ENCODE measurements at regions not wholly inside any gene's neighbourhood (a gene's known extent, or its start where the extent isn't known, plus 50 kb on each side); places are given as distances from the start of the nearest gene placed in this dataset.

DNA sequence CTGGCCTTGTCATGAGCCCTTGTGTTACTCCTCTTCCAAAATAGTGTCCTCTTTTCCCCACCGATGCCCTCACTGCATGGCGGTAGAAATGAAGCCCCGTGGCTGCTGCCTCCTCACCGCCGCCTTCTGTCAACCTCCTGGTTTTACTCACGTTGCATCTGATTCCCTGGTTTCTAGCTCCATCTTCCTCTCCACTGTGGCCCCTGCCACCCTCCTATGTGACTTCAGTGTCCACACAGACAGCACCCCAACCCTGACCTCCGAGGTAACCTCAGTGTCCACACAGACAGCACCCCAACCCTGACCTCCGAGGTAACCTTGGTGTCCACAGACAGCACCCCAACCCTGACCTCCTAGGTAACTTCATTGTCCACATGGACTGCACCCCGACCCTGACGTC is 122.8 kb upstream of the THBS2 start:
- dilution Hi-C loops (cut with MboI; ENCODE audit: extremely low pct_ligation_motif_present, low sequenced_read_pairs) (no loop called here), intact Hi-C loops (cut with micrococcal nuclease) (no loop called here)
- FAIRE-seq, result no peak
- H3K9me1 ChIP-seq (replicated peaks; ENCODE audit: control insufficient read depth, extremely low read depth, insufficient read depth, low read length), result no peaks in the 10 kb centered on the region
- H4K20me1 ChIP-seq (replicated peaks; ENCODE audit: control insufficient read depth, extremely low read depth, insufficient read depth, low read length), result no peaks in the 10 kb centered on the region
- no TSS peak for BruUV-seq (replicated peaks)
- TF ChIP-seq MYC (IDR thresholded peaks at IDR 0.05; ENCODE audit: low read depth, low read length) (no peak), EZH2 (IDR thresholded peaks at IDR 0.05; ENCODE audit: borderline replicate concordance, low read depth, low read length, severe bottlenecking) (no peak), JUN (IDR thresholded peaks at IDR 0.05; ENCODE audit: borderline replicate concordance, insufficient read depth, insufficient read length, low read depth) (no peak), FOS (IDR thresholded peaks at IDR 0.05; ENCODE audit: borderline replicate concordance, insufficient read depth, low read length) (no peak), POLR2A (IDR thresholded peaks at IDR 0.05; ENCODE audit: low read depth, low read length) (no peak), GATA2 (IDR thresholded peaks at IDR 0.05; ENCODE audit: insufficient read depth, insufficient read length, low read depth, low read length) (no peak), POLR2AphosphoS5 (IDR thresholded peaks at IDR 0.05; ENCODE audit: insufficient read depth, low read depth, low read length) (no peak)
- TF ChIP-seq, protein P1, sequence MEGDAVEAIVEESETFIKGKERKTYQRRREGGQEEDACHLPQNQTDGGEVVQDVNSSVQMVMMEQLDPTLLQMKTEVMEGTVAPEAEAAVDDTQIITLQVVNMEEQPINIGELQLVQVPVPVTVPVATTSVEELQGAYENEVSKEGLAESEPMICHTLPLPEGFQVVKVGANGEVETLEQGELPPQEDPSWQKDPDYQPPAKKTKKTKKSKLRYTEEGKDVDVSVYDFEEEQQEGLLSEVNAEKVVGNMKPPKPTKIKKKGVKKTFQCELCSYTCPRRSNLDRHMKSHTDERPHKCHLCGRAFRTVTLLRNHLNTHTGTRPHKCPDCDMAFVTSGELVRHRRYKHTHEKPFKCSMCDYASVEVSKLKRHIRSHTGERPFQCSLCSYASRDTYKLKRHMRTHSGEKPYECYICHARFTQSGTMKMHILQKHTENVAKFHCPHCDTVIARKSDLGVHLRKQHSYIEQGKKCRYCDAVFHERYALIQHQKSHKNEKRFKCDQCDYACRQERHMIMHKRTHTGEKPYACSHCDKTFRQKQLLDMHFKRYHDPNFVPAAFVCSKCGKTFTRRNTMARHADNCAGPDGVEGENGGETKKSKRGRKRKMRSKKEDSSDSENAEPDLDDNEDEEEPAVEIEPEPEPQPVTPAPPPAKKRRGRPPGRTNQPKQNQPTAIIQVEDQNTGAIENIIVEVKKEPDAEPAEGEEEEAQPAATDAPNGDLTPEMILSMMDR (IDR thresholded peaks at IDR 0.05; ENCODE audit: extremely low read depth in 1 of 2, insufficient read depth in 1 of 2, low read depth in 1 of 2, low read length in 2 of 2), result no peak
- TF ChIP-seq, protein P2, sequence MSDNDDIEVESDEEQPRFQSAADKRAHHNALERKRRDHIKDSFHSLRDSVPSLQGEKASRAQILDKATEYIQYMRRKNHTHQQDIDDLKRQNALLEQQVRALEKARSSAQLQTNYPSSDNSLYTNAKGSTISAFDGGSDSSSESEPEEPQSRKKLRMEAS (IDR thresholded peaks at IDR 0.05; ENCODE audit: insufficient read depth, insufficient read length), result no peak
- ChIA-PET POLR2A (no interaction called here), CTCF (no interaction called here)
- no peak overlapping the region for H3K4me3 ChIP-seq (replicated peaks in 1 of 3; ENCODE audit: insufficient read depth in 1 of 3, low read depth in 1 of 3, low read length in 3 of 3)
- no peak for DNase-seq (ENCODE audit: low read depth, low spot score)
- no peaks in the 10 kb centered on the region for H3K27me3 ChIP-seq (ENCODE audit: control insufficient read depth in 2 of 2, insufficient read depth in 2 of 2, low read length in 2 of 2)
- H3K36me3 ChIP-seq (ENCODE audit: control insufficient read depth in 2 of 2, extremely low read depth in 1 of 2, insufficient read depth in 2 of 2, low read length in 2 of 2), result no peaks in the 10 kb centered on the region
- no peaks in the 10 kb centered on the region for H3K4me1 ChIP-seq (ENCODE audit: control insufficient read depth, extremely low read depth, insufficient read depth, low read length)
- no peak overlapping the region for H2AFZ ChIP-seq (ENCODE audit: low read depth, low read length)
- no peak overlapping the region for H3K9ac ChIP-seq (replicated peaks; ENCODE audit: extremely low read depth, insufficient read depth, low read length)
- H3K4me2 ChIP-seq (ENCODE audit: insufficient read depth, low read length), result no peak overlapping the region
- no peak overlapping the region for H3K27ac ChIP-seq (ENCODE audit: insufficient read depth, low read depth, low read length)
- no peaks in the 10 kb centered on the region for H3K79me2 ChIP-seq (ENCODE audit: control insufficient read depth, insufficient read depth, low read length)
- no peaks in the 10 kb centered on the region for H3K9me3 ChIP-seq (replicated peaks; ENCODE audit: control insufficient read depth, insufficient read depth, low read length)

Measured in endothelial cell of umbilical vein (primary cell).